SK-N-SH (cell line): ENCODE measurements at regions not wholly inside any gene's neighbourhood (a gene's known extent, or its start where the extent isn't known, plus 50 kb on each side); places are given as distances from the start of the nearest gene placed in this dataset.

Experiments
- CTCF ChIP-seq: fragments of 200-600 bp; sonication (generic); IDR thresholded peaks from 2 replicates; pipeline ENCODE4 v1.6.1; 2017; ENCODE audit warnings: antibody characterized with exemption, mild to moderate bottlenecking, moderate library complexity
- REST ChIP-seq: IDR thresholded peaks from 2 replicates; pipeline ENCODE4 v1.6.1; 2012; ENCODE audit warnings: mild to moderate bottlenecking, low read depth, low read length, moderate library complexity
- USF2 ChIP-seq: fragments of 150-350 bp; IDR thresholded peaks from 2 replicates; pipeline ENCODE4 v1.6.1; 2017; ENCODE audit warnings: antibody characterized with exemption, low read length, low read depth, borderline replicate concordance

GRCh38 chr1:198086051-198086745, 70.6 kb upstream of the NEK7 start:
- no peak for TF ChIP-seq CTCF
- TF ChIP-seq REST, result no peak
- TF ChIP-seq USF2, result no peak
